ENCODE measurements at regions not wholly inside any gene's neighbourhood (a gene's known extent, or its start where the extent isn't known, plus 50 kb on each side); places are given as distances from the start of the nearest gene placed in this dataset.

DNA sequence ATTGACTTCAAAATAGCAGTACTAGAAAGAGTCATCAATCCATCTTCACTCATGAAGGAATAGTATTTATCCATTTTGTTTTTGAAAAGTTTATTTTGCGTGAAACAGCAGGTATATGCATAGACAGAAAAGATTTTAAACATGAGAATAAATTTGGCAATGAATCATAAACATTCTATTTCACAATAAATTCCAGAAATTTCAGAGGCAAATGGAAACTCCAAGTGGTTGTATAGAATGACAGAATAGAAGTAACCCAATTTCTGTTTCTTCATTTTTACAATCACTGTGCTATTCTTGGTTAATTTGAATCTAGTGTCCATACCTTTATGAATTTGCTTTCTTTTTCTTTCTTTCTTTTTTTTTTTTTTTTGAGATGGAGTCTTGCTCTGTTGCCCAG, 173.0 kb upstream of the ECI2 start:
- no peak for DNase-seq (ENCODE audit: low read depth in 1 of 2, low spot score in 1 of 2)

GRCh38 chr6:4304927-4305455, 169.6 kb upstream of the ECI2 start:
- DNase-seq (ENCODE audit: low read depth in 1 of 2, low spot score in 1 of 2): no peak

GRCh38 chr6:4303638-4304037, 168.3 kb upstream of the ECI2 start:
- no peak for DNase-seq (ENCODE audit: low read depth in 1 of 2, low spot score in 1 of 2)

- DNase-seq (ENCODE audit: low read depth in 1 of 2, low spot score in 1 of 2): no peak
These were observed 167.1 kb upstream of the ECI2 start for GRCh38 chr6:4302524-4302923.

DNA sequence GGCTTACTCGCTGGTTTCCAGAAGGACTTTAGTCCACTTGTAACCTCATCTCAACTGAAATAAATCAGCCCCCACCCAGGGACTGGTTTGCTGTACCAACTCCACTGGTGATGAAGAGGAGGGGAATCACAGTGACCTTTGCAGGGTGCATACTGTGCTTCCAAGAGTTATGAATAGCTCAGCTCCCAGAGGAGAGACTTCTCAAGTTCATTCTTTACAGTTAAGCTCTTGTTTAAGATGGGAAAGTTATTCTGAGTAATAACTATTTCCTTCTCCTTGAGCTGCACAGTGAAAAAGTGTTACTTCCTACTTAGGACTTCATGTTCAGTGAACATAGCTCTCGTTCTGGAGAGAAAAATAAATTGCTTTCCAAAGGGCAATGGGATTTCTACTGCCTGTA, 166.5 kb upstream of the ECI2 start:
- DNase-seq (ENCODE audit: low read depth in 1 of 2, low spot score in 1 of 2): no peak

- no peak for DNase-seq (ENCODE audit: low read depth in 1 of 2, low spot score in 1 of 2)
These were observed 165.5 kb upstream of the ECI2 start for GRCh38 chr6:4300917-4301316.

GRCh38 chr6:4299476-4299875, 164.1 kb upstream of the ECI2 start:
- no peak for DNase-seq (ENCODE audit: low read depth in 1 of 2, low spot score in 1 of 2)

GRCh38 chr6:4297348-4297747, 162.0 kb upstream of the ECI2 start:
- no peak for DNase-seq (ENCODE audit: low read depth in 1 of 2, low spot score in 1 of 2)

- no peak for DNase-seq (ENCODE audit: low read depth in 1 of 2, low spot score in 1 of 2)
These were observed 161.2 kb upstream of the ECI2 start for GRCh38 chr6:4296552-4296951.

DNA sequence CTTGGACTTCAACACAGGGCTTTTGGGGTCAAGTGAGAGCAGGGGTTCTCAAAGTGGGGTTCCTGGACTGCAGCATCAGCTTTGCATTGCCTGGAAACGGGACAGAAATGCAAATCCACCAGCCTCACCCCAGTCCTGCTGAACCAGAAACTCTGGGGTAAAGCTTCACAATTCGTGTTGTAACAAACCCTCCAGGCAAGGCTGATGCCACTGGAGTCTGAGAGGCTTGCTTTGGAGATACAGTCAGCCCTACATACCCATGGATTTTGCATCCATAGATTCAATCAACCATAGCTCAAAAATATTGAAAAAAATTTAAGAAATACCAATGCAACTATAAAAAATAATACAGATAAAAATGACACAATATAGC, 160.4 kb upstream of the ECI2 start:
- DNase-seq (ENCODE audit: low read depth in 1 of 2, low spot score in 1 of 2): no peak

DNA sequence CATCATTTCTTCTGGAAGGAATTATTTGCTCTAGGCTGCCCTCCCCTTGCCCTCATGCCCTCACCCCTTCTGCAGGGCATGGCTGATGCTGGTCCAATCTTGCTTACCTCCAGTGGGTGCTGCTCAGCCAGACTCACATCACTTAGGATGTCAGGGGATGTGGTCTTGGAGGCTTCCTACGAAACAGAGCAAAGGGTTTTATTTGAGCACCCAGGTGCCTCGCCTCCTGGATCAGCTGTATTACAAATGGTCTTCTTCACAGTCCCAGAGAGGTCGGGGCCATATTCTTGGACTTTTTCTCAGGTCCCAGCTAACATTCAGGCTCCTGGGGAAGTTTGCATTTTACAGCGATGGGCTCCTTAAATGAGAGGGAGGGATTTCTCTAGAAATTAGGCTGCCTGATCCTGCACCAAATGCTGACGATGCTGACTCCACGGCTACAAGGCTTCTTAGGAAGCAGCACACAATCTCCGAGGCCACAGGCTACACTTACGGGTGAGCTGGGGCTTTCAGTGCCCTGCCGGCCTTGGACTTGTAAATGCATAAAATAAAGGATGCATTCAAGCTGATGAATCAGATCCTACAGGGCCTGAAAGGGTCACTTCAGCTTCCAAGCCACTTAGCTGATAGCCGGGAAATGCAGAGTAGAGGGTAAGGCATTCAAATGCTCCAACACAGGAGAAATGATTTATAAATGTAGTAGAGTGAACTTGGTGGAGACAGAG, 159.8 kb upstream of the ECI2 start:
- no peak for DNase-seq (ENCODE audit: low read depth in 1 of 2, low spot score in 1 of 2)

GRCh38 chr6:4294636-4295035, 159.3 kb upstream of the ECI2 start:
- DNase-seq (ENCODE audit: low read depth in 1 of 2, low spot score in 1 of 2): no peak

DNA sequence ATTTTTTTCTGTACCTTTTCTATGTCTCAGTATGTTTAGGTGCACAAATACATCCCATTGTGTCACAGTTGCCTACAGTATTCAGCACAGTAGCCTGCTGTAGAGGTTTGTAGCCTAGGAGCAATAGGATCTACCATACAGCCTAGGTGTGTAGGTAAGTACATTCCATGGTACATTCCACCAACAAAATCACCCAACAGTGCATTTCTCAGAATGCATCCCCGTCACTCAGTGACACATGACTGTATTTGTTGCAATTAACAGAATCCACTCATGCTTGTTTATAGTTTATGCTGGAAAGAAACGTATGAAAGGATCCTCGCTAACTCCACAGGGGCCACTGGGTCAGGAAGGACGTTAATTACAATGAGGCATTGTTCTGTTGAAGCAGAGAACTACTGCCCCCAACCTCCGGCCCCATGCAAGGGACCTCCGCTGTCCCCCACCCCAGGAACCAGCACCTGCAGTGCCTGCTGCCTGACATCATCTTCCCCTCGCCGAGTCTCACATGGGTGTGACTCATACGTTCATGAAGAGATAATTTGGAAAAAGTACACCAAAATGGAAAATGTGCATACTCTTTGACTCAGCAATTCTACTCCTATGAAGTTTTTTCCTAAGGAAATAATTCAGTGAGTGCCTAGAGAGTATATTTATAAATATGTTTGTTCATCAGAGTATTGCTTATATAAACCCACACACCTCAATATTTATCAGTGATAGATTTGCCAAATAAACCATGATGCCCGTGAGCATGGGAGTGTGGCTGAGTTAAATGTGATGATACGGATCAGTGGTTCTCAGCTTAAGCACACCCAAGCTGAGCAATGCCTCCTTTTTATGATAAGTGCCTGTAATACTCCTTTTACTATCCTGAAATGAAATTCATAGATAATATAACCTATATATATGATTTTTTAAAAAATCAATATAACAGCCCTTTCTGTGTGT, 156.4 kb upstream of the ECI2 start:
- DNase-seq (ENCODE audit: low read depth in 1 of 2, low spot score in 1 of 2): no peak

DNA sequence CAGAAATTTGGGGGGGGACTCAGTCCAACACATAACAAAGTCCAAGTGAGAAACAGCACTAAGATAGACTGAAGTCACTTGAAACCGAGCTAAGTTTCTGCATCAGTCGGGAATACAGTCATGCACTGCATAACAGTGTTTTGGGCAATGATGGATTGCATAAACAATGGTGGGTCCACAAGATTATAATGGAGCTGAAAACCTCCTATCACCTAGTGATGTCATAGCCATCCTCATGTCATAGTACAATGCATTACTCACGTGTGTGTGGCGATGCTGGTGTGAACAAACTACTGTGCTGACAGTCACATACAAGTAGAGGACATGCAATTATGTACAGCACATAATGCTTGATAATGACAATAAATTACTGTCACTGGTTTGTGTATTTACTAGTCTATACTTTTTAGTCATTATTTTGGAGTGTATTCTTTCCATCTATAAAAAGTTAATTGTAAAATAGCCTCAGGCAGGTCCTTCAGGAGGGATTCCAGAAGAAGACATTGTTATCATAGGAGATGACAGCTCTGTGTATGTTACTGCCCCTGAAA, 154.5 kb upstream of the ECI2 start:
- DNase-seq (ENCODE audit: low read depth in 1 of 2, low spot score in 1 of 2): no peak

- no peak for DNase-seq (ENCODE audit: low read depth in 1 of 2, low spot score in 1 of 2)
These were observed 152.5 kb upstream of the ECI2 start for GRCh38 chr6:4287811-4288244.

GRCh38 chr6:4287372-4287771, 152.0 kb upstream of the ECI2 start:
- DNase-seq (ENCODE audit: low read depth in 1 of 2, low spot score in 1 of 2): no peak

DNA sequence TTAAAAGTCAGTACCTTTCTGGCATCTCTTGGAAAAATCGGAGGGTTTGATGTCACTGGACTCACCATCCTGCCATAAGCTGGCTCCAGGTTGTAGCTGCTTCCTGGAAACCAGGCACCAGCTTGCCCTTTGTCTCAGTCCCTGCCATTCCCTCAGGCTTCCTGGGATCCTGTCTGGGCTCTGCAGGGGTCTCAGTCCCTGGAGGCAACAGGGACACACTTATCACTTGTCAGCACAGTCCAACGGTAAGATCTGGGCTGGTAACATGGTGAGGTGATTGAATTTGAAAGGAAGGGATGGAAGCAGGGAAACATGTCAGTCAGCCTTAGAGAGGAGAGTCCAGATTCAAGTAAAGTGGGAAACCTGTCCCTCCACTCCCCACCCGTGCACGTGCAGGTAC, 147.6 kb upstream of the ECI2 start:
- no peak for DNase-seq (ENCODE audit: low read depth in 1 of 2, low spot score in 1 of 2)

DNA sequence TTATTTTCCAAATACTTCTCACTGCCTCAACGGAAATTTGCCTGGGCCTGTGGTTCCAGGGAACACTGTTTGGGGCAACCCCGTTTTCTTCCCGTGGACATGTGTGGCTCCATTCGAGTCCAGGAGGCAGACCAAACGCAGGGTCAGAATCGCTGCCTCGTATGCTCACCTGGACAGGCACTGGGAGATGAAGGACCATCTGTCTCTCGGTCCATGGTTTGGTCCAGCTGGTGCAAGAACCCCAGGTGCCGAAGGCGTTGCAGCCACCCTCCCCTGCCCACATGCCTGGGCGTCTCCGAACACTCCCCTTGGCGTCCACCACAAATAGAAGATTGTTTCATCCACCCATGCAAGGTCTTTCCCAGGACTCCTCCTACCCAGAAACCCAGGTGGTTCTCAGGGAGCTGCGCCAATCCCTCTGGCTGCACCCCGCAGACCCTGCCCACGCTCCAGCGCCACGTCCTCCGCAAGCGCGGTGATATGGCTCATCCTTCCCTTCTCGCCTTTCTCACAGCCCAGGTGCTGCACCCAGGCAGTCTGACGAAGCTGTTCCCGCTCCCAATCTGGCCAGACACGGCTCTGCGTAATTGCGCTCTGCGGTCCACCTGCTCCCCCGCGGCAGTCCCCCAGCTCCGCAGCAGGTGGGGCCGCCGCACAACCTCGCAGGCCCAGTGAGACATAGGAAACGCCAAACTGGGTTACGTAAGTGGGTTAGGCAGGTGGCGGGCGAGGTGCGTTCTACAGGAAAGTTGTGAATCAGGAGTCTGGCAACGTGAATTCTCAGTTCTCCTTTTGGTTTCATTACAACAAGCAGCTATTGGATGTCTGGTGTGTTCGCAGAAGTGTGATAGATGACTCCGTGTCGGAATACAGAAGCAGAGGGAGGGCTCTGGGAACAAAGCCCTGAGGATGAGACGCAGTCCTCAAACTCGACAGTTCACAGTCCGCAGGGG, 146.2 kb upstream of the ECI2 start:
- DNase-seq (ENCODE audit: low read depth in 1 of 2, low spot score in 1 of 2): peak in 1 of 2 donors; percentile 4

GRCh38 chr6:4280707-4281106, 145.3 kb upstream of the ECI2 start:
- no peak for DNase-seq (ENCODE audit: low read depth in 1 of 2, low spot score in 1 of 2)

GRCh38 chr6:4280031-4280430, 144.7 kb upstream of the ECI2 start:
- no peak for DNase-seq (ENCODE audit: low read depth in 1 of 2, low spot score in 1 of 2)

Data from activated CD4-positive, alpha-beta T cell treated with anti-CD3 and anti-CD28 coated beads, Interleukin-2, amount 50 U/mL, for 24 hours (primary cell).